CD4-positive, alpha-beta T cell treated with Interleukin-4 for 1 hour (primary cell): ENCODE measurements at regions not wholly inside any gene's neighbourhood (a gene's known extent, or its start where the extent isn't known, plus 50 kb on each side); places are given as distances from the start of the nearest gene placed in this dataset.

ENCODE experiments used
- DNase-seq, 2 donors: peaks; one replicate each; pipeline ENCODE4 v3.0.0-alpha.2; 2020 to 2022

- no peak for DNase-seq
Observed at GRCh38 chr7:94054130-94054529, 50.0 kb upstream of the BET1 start.

GRCh38 chr7:94055963-94056362 lies 51.8 kb upstream of the BET1 start:
- DNase-seq = no peak

- no peak for DNase-seq
Observed at GRCh38 chr7:94056796-94057207, 52.6 kb upstream of the BET1 start.

- DNase-seq = no peak
Observed at GRCh38 chr7:94057955-94058354, 53.8 kb upstream of the BET1 start.

GRCh38 chr7:94059746-94060145 lies 55.6 kb upstream of the BET1 start:
- peak in 1 of 2 donors; percentile 12 for DNase-seq

GRCh38 chr7:94060752-94061151 lies 56.6 kb upstream of the BET1 start:
- DNase-seq = no peak

GRCh38 chr7:94061326-94061725 lies 57.2 kb upstream of the BET1 start:
- no peak for DNase-seq

GRCh38 chr7:94062372-94062771 lies 58.2 kb upstream of the BET1 start:
- no peak for DNase-seq

- no peak for DNase-seq
Observed at GRCh38 chr7:94064541-94065191, 60.5 kb upstream of the BET1 start.

GRCh38 chr7:94067047-94067446 lies 62.9 kb upstream of the BET1 start:
- no peak for DNase-seq

GRCh38 chr7:94067506-94067905 lies 63.4 kb upstream of the BET1 start:
- DNase-seq = no peak

- DNase-seq = no peak
Observed at GRCh38 chr7:94069162-94069739, 65.1 kb upstream of the BET1 start.

GRCh38 chr7:94080551-94080950 lies 76.4 kb upstream of the BET1 start:
- no peak for DNase-seq

GRCh38 chr7:94082126-94082525 lies 78.0 kb upstream of the BET1 start:
- no peak for DNase-seq

GRCh38 chr7:94087664-94088352 lies 83.7 kb upstream of the BET1 start:
- DNase-seq = peak; percentile 48 to 73

- no peak for DNase-seq
Observed at GRCh38 chr7:94088560-94088959, 84.4 kb upstream of the BET1 start.

- DNase-seq = no peak
Observed at GRCh38 chr7:94089806-94090205, 85.7 kb upstream of the BET1 start.

- no peak for DNase-seq
Observed at GRCh38 chr7:94092980-94093379, 88.8 kb upstream of the BET1 start.

GRCh38 chr7:94094298-94094697 lies 90.1 kb upstream of the BET1 start:
- no peak for DNase-seq

GRCh38 chr7:94095316-94096009 lies 91.3 kb upstream of the BET1 start:
- DNase-seq = no peak

- no peak for DNase-seq
Observed at GRCh38 chr7:94099679-94100078, 95.5 kb upstream of the BET1 start.

GRCh38 chr7:94100723-94101345 lies 96.7 kb upstream of the BET1 start:
- no peak for DNase-seq

GRCh38 chr7:94104301-94104700 lies 100.1 kb upstream of the BET1 start:
- DNase-seq = no peak
